Type B pancreatic cell (in vitro differentiated cells): ENCODE measurements at regions not wholly inside any gene's neighbourhood (a gene's known extent, or its start where the extent isn't known, plus 50 kb on each side); places are given as distances from the start of the nearest gene placed in this dataset.

ENCODE experiments used
- DNase-seq: peaks from one replicate; pipeline ENCODE4 v3.0.0; 2021; ENCODE audit warnings: mixed read lengths; ENCODE audit not compliant: unreplicated experiment; ENCODE audit errors: extremely low spot score
- H3K27ac Mint-ChIP-seq: 2 replicates; pipeline ENCODE4 v1.8.0; 2021; ENCODE audit warnings: mild to moderate bottlenecking, mixed read lengths
- H3K27me3 Mint-ChIP-seq: 2 replicates; pipeline ENCODE4 v1.8.0; 2021; ENCODE audit warnings: mixed read lengths
- H3K36me3 Mint-ChIP-seq: 2 replicates; pipeline ENCODE4 v1.8.0; 2021; ENCODE audit warnings: mixed read lengths
- H3K4me1 Mint-ChIP-seq: one replicate; pipeline ENCODE4 v1.8.0; 2021; ENCODE audit warnings: mixed read lengths; ENCODE audit not compliant: unreplicated experiment
- H3K4me3 Mint-ChIP-seq: 2 replicates; pipeline ENCODE4 v1.8.0; 2021; ENCODE audit warnings: mild to moderate bottlenecking, mixed read lengths
- H3K9me3 Mint-ChIP-seq: 2 replicates; pipeline ENCODE4 v1.8.0; 2021; ENCODE audit warnings: mixed read lengths
- TF ChIP-seq, protein P1 (sequence below): fragments of 200-600 bp; sonication (generic); conservative IDR thresholded peaks from 2 replicates; pipeline ENCODE4 v1.5.0; 2021; ENCODE audit warnings: antibody characterized with exemption, mild to moderate bottlenecking

DNA sequence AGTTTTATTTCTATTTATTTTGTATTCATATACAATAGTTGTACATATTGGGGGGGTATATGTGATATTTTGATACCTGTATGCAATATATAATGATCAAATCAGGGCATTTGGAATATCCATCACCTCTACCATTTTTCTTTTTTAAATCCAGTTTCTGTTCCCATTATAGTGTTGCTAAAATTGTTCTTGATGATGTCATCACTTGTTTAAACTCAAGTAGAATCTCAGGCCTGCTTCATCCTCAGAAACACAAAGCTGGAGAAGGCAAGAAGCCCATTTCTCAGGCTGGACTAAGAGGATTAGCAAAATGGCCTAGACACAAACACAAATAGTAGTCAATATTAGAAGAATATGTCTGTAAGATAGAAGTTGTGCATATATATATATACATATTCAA is 747.1 kb upstream of the ACVR2A start:
- no peaks in the 10 kb centered on the region for H3K27me3 Mint-ChIP-seq
- DNase-seq, result no peak
- peaks cover 14% of the 10 kb centered on the region for H3K9me3 Mint-ChIP-seq
- peaks cover 4% of the 10 kb centered on the region for H3K4me1 Mint-ChIP-seq
- H3K27ac Mint-ChIP-seq, result no peak overlapping the region
- no peaks in the 10 kb centered on the region for H3K36me3 Mint-ChIP-seq
- TF ChIP-seq, protein P1, sequence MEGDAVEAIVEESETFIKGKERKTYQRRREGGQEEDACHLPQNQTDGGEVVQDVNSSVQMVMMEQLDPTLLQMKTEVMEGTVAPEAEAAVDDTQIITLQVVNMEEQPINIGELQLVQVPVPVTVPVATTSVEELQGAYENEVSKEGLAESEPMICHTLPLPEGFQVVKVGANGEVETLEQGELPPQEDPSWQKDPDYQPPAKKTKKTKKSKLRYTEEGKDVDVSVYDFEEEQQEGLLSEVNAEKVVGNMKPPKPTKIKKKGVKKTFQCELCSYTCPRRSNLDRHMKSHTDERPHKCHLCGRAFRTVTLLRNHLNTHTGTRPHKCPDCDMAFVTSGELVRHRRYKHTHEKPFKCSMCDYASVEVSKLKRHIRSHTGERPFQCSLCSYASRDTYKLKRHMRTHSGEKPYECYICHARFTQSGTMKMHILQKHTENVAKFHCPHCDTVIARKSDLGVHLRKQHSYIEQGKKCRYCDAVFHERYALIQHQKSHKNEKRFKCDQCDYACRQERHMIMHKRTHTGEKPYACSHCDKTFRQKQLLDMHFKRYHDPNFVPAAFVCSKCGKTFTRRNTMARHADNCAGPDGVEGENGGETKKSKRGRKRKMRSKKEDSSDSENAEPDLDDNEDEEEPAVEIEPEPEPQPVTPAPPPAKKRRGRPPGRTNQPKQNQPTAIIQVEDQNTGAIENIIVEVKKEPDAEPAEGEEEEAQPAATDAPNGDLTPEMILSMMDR, result no peak
- H3K4me3 Mint-ChIP-seq, result no peak overlapping the region

DNA sequence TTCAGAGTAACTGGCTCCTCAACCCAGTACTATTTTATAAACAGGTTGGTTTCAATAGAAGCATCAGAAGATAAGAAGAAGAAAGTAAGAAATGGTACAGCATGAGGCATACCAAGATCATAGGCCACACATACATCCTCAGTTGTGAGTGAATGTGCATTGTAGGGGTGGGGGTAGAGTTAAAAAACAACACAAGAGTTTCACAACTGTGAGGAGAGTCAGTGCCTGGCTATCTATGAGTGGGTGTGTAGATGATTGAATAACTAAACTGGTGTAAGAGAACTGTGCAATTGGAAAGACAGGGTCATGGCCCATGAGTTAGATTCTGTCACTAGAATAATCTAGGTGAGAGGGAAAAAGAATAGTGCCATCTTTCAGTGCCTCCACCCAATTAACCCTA is 748.2 kb upstream of the ACVR2A start:
- Mint-ChIP-seq H3K27me3 (no peaks in the 10 kb centered on the region), H3K4me1 (peaks cover 4% of the 10 kb centered on the region), H3K4me3 (no peak overlapping the region), H3K9me3 (peaks cover 12% of the 10 kb centered on the region), H3K27ac (no peak overlapping the region), H3K36me3 (no peaks in the 10 kb centered on the region)
- DNase-seq, result no peak
- TF ChIP-seq, protein P1, result no peak

DNA sequence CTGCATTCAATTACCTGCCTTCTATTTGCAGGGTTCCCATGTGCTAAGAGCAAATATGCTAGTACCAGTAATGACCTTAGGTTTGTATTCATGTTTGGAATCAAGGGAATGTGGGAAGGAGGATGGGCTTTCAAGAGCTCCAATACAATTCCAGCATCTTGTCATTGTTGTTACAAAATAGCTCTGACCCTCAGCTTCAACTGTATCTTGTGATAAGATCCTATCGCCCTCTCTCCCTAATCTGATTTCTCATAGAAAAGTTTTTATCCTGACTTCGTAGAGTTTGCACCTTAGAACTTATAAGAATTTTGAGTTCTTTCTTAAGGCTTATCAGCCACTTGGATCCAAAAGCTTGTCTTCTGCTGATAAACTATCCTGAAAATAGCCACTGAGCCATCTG is 749.5 kb upstream of the ACVR2A start:
- peaks cover 12% of the 10 kb centered on the region for H3K9me3 Mint-ChIP-seq
- H3K4me1 Mint-ChIP-seq, result peaks cover 4% of the 10 kb centered on the region
- no peaks in the 10 kb centered on the region for H3K27me3 Mint-ChIP-seq
- no peak for DNase-seq
- TF ChIP-seq, protein P1, result no peak
- no peaks in the 10 kb centered on the region for H3K36me3 Mint-ChIP-seq
- H3K4me3 Mint-ChIP-seq, result no peak overlapping the region
- no peak overlapping the region for H3K27ac Mint-ChIP-seq

DNA sequence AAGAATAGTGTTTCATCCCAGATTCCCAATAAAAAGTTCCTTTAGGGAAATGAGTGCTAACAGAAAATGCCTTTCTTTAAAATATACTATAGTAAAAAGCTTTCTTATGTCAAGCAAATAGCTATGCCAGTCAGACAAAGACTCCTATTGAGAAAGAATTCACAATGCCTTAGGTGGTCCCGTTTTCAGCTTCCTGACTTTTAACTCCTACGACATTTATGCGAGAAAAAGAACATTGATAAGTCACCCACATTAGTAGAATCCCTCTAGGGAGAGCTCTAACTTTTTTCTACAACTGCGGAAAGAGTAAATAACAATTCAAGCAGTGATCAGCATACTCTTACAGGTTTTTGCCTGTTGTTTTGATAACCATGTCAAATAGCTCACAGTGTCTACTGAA is 750.8 kb upstream of the ACVR2A start:
- TF ChIP-seq, protein P1, result no peak
- H3K27ac Mint-ChIP-seq, result no peak overlapping the region
- H3K27me3 Mint-ChIP-seq, result no peaks in the 10 kb centered on the region
- no peaks in the 10 kb centered on the region for H3K36me3 Mint-ChIP-seq
- no peak overlapping the region for H3K4me3 Mint-ChIP-seq
- DNase-seq, result no peak
- peaks cover 7% of the 10 kb centered on the region for H3K9me3 Mint-ChIP-seq
- H3K4me1 Mint-ChIP-seq, result no peaks in the 10 kb centered on the region

DNA sequence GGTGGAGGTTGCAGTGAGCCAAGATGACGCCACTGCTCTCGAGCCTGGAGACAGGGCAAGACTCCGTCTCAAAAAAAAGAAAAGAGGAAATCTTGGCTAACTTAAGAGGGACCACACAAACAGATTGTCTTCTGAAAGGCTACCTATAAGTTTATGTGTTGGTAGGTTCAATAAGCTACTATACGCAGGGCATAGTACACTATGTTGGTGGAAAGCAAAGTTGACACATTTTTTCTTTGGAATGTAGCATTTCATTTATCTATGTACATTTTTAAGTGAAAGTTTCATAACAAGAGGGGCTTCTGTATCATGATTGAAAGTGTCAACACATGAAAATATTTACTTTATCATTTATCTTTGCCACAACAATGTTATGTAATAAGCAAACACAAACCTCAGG is 752.6 kb upstream of the ACVR2A start:
- H3K4me3 Mint-ChIP-seq, result no peak overlapping the region
- H3K27ac Mint-ChIP-seq, result no peak overlapping the region
- H3K27me3 Mint-ChIP-seq, result no peaks in the 10 kb centered on the region
- peaks cover 7% of the 10 kb centered on the region for H3K9me3 Mint-ChIP-seq
- no peak for DNase-seq
- H3K4me1 Mint-ChIP-seq, result no peaks in the 10 kb centered on the region
- no peaks in the 10 kb centered on the region for H3K36me3 Mint-ChIP-seq
- TF ChIP-seq, protein P1, result no peak

DNA sequence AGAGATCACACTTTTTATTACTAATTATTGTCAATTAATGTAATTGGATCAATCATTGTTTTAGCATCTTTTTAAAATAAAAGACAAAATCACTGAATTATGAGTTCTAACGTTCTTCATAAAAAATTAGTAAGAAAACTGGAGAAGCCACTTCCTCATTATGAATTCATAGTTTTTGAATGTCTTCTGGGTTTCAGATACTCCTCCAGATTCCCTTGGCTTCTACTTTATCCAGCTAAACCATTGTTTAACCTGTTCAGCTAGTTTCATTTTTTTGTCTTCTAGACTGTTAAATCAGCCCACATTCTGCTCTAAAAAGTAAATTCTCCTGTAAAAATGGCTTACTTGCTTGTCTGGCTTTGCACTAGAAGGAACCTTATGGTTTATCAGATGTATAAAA is 753.4 kb upstream of the ACVR2A start:
- no peak overlapping the region for H3K4me3 Mint-ChIP-seq
- no peaks in the 10 kb centered on the region for H3K4me1 Mint-ChIP-seq
- no peak overlapping the region for H3K27ac Mint-ChIP-seq
- no peak for DNase-seq
- H3K27me3 Mint-ChIP-seq, result no peaks in the 10 kb centered on the region
- H3K36me3 Mint-ChIP-seq, result no peaks in the 10 kb centered on the region
- H3K9me3 Mint-ChIP-seq, result peaks cover 7% of the 10 kb centered on the region
- TF ChIP-seq, protein P1, result no peak
